A549 (cell line): ENCODE measurements at regions not wholly inside any gene's neighbourhood (a gene's known extent, or its start where the extent isn't known, plus 50 kb on each side); places are given as distances from the start of the nearest gene placed in this dataset.

Experiments used
- ATAC-seq, 2 experiments: fragments of 200-7000 bp in 1 of 2; fragments of >200 bp in 1 of 2; cut with Nextera tagmentation in 1 of 2; cut with Tn5 transposase in 1 of 2; 3 replicates each; pipeline versions ENCODE4 v1.8.0 to v1.9.1; 2018 to 2020; ENCODE audit warnings: mild to moderate bottlenecking in 1 of 2, moderate library complexity in 1 of 2
- CTCF ChIA-PET: fragments of 300-600 bp; sonication (Branson Sonifier 250); formaldehyde crosslinking; extraction: SDS; loops from one replicate; lab custom pipeline; 2021; ENCODE audit warnings: antibody characterized with exemption, inconsistent platforms; lab: Yijun Ruan, JAX
- POLR2A ChIA-PET: fragments of 350-600 bp; formaldehyde crosslinking; extraction: SDS; loops from one replicate; lab custom pipeline; 2021; ENCODE audit warnings: antibody characterized with exemption, inconsistent platforms; lab: Yijun Ruan, JAX
- DNase-seq, 2 experiments: peaks; one replicate each; pipeline versions ENCODE4 v3.0.0 to v3.0.0-alpha.2; 2011 to 2016; ENCODE audit warnings: low read depth in 1 of 2, low spot score in 1 of 2
- FAIRE-seq: peaks from 2 replicates; lab custom pipeline; 2011; peaks lifted over from hg19 to GRCh38; lab: Jason Lieb, UNC
- H3K27ac ChIP-seq, 2 experiments: fragments of >200 bp; sonication (Bioruptor Twin); formaldehyde crosslinking; 3 replicates each; pipeline ENCODE4 v1.5.1; 2016 to 2017
- H3K4me1 ChIP-seq: fragments of >200 bp; sonication (Bioruptor Twin); formaldehyde crosslinking; 3 replicates; pipeline ENCODE4 v1.6.1; 2016
- H3K4me2 ChIP-seq: fragments of >200 bp; sonication (Bioruptor Twin); formaldehyde crosslinking; 3 replicates; pipeline ENCODE4 v1.6.1; 2016
- H3K4me3 ChIP-seq: fragments of >200 bp; sonication (Bioruptor Twin); formaldehyde crosslinking; 3 replicates; pipeline ENCODE4 v1.5.1; 2016
- H3K9me3 ChIP-seq: fragments of >200 bp; sonication (Bioruptor Twin); formaldehyde crosslinking; 3 replicates; pipeline ENCODE4 v1.6.1; 2016
- BCL3 ChIP-seq: fragments of >200 bp; sonication (Bioruptor Twin); formaldehyde crosslinking; IDR thresholded peaks from 3 replicates; pipeline ENCODE4 v1.6.1; 2016
- CEBPB ChIP-seq, 2 experiments: fragments of >200 bp in 1 of 2; sonication (Bioruptor Twin) in 1 of 2; formaldehyde crosslinking in 1 of 2; IDR thresholded peaks; 2 replicates each; pipeline ENCODE4 v1.6.1; 2012 to 2016
- E2F6 ChIP-seq: IDR thresholded peaks from 2 replicates; pipeline ENCODE4 v1.6.1; 2012; ENCODE audit warnings: low read depth, borderline replicate concordance
- EP300 ChIP-seq, 2 experiments: fragments of >200 bp; sonication (Bioruptor Twin); formaldehyde crosslinking; IDR thresholded peaks; 2 replicates in 1 of 2; 3 replicates in 1 of 2; pipeline ENCODE4 v1.6.1; 2016 to 2017
- ESRRA ChIP-seq: fragments of 150-350 bp; IDR thresholded peaks from 2 replicates; pipeline ENCODE4 v1.6.1; 2014; ENCODE audit warnings: mild to moderate bottlenecking, low read length, borderline replicate concordance
- JUN ChIP-seq, 2 experiments: fragments of >200 bp; sonication (Bioruptor Twin); formaldehyde crosslinking; IDR thresholded peaks; 2 replicates in 1 of 2; 3 replicates in 1 of 2; pipeline ENCODE4 v1.6.1; 2016 to 2017
- JUNB ChIP-seq: fragments of >200 bp; sonication (Bioruptor Twin); formaldehyde crosslinking; IDR thresholded peaks from 2 replicates; pipeline ENCODE4 v1.6.1; 2016
- MAZ ChIP-seq: fragments of 150-350 bp; IDR thresholded peaks from 2 replicates; pipeline ENCODE4 v1.6.1; 2014; ENCODE audit warnings: antibody characterized with exemption, low read depth, low read length, borderline replicate concordance
- PBX3 ChIP-seq: IDR thresholded peaks from 2 replicates; pipeline ENCODE4 v1.6.1; 2012
- REST ChIP-seq: fragments of 200-600 bp; sonication (generic); IDR thresholded peaks from 2 replicates; pipeline ENCODE4 v1.6.1; 2016; ENCODE audit warnings: antibody characterized with exemption, mild to moderate bottlenecking, moderate library complexity
- RNF2 ChIP-seq: fragments of 200-600 bp; sonication (generic); IDR thresholded peaks from 2 replicates; pipeline ENCODE4 v1.6.1; 2016; ENCODE audit warnings: low read depth, mild to moderate bottlenecking, antibody characterized with exemption, moderate library complexity, borderline replicate concordance
- SMC3 ChIP-seq: fragments of >200 bp; sonication (Bioruptor Twin); formaldehyde crosslinking; IDR thresholded peaks from 3 replicates; pipeline ENCODE4 v1.6.1; 2018; ENCODE audit warnings: inconsistent platforms
- TFCP2L1 ChIP-seq: fragments of 250-450 bp; sonication (Bioruptor Pico); IDR thresholded peaks from 2 replicates; pipeline ENCODE4 v1.5.0; 2021; ENCODE audit warnings: mild to moderate bottlenecking
- TP53 ChIP-seq: fragments of 250-450 bp; sonication (Bioruptor Pico); IDR thresholded peaks from 2 replicates; pipeline ENCODE4 v1.5.0; 2021; ENCODE audit warnings: mild to moderate bottlenecking, moderate library complexity
- ZC3H11A ChIP-seq: fragments of 450-650 bp; IDR thresholded peaks from 2 replicates; pipeline ENCODE4 v1.6.1; 2014; ENCODE audit warnings: antibody characterized with exemption, mild to moderate bottlenecking
- WGBS: methylation state at CpG from one replicate; pipeline ENCODE4 v1.1.6; 2017; ENCODE audit errors: missing lambda C conversion rate; 5-methylcytosine and 5-hydroxymethylcytosine counted together

GRCh38 chr1:59154401-59154800 lies 142.5 kb upstream of the FGGY start:
- Histone ChIP-seq H3K4me2 (no peak overlapping the region), H3K9me3 (peaks cover 12% of the 10 kb centered on the region; the same call in 1 of the 3 replicates)
- TF ChIP-seq JUNB (no peak), TP53 (CRISPR knock-in tag) (no peak)
- TF ChIP-seq, all 56 proteins: peak for 0
- DNase-seq (no peak), FAIRE-seq (no peak), ATAC-seq (no peak)
- CTCF ChIA-PET, result no interaction called here
- Histone ChIP-seq H3K4me3 (no peak overlapping the region), H3K4me1 (peaks cover 54% of the 10 kb centered on the region), H3K27ac (peak overlapping the region in 1 of 2 experiments; percentile 97; a peak in 3 of 6 replicates)
- 100% methylated on average over 2 of the region's 2 CpGs for WGBS
- POLR2A ChIA-PET, result no interaction called here

- POLR2A ChIA-PET, result interaction anchor here (1.8 kb wide), 1 partner anchor 371 kb away, joined by 10 read pairs; the partner anchor contains the start of gene JUN
- no peak for FAIRE-seq
- no peak for ATAC-seq
These were observed 141.5 kb upstream of the FGGY start for GRCh38 chr1:59155351-59155750.

More at GRCh38 chr1:59155351-59155750, 141.5 kb upstream of the FGGY start:
- CTCF ChIA-PET, result no interaction called here
- Histone ChIP-seq H3K9me3 (peaks cover 12% of the 10 kb centered on the region; the same call in 1 of the 3 replicates), H3K4me2 (no peak overlapping the region), H3K4me3 (no peak overlapping the region), H3K4me1 (peaks cover 46% of the 10 kb centered on the region), H3K27ac (peak overlapping the region; percentile 56 to 97; a peak in 5 of 6 replicates)
- no peak for TF ChIP-seq CEBPB (IDR thresholded peaks at IDR 0.05)
- TF ChIP-seq PBX3, result no peak
- TF ChIP-seq TFCP2L1 (CRISPR knock-in tag), result no peak
- no peak for TF ChIP-seq ZC3H11A
- no peak for TF ChIP-seq RNF2
- no peak for TF ChIP-seq JUNB
- TF ChIP-seq ESRRA, result no peak
- TF ChIP-seq REST, result no peak
- TF ChIP-seq EP300 (IDR thresholded peaks at IDR 0.05), result no peak
- TF ChIP-seq JUN (IDR thresholded peaks at IDR 0.05), result no peak
- no peak for TF ChIP-seq E2F6
- no peak for TF ChIP-seq MAZ
- TF ChIP-seq BCL3, result no peak
- no peak for TF ChIP-seq SMC3
- 100% methylated on average over 1 of the region's 1 CpG for WGBS
- no peak for DNase-seq
